K562 (cell line): ENCODE measurements at regions not wholly inside any gene's neighbourhood (a gene's known extent, or its start where the extent isn't known, plus 50 kb on each side); places are given as distances from the start of the nearest gene placed in this dataset.
A peak's percentile ranks its signal among the peaks of the same experiment; 100 is the strongest.

Experiments
- ATAC-seq: fragments of 200-7000 bp; cut with Tn5 transposase; 3 replicates; pipeline ENCODE4 v1.9.1; 2020; ENCODE audit warnings: moderate library complexity
- BruUV-seq: library from RNA; stranded (reverse); fragments of 400-500 nt; replicated peaks from 2 replicates; lab custom pipeline; 2021; lab: Mats Ljungman, UMichigan
- CTCF ChIA-PET: fragments of 300-600 bp; formaldehyde crosslinking; extraction: SDS; loops from one replicate; lab custom pipeline; 2021; ENCODE audit warnings: low intra/inter-chr PET ratio; lab: Yijun Ruan, JAX
- POLR2A ChIA-PET: fragments of 300-600, 350-650 bp; sonication (Branson Sonifier 250); formaldehyde crosslinking; extraction: SDS; loops from one replicate; lab custom pipeline; 2021; ENCODE audit warnings: antibody characterized with exemption, inconsistent platforms; lab: Yijun Ruan, JAX
- DNase-seq, 4 experiments: peaks; one replicate each; pipeline versions ENCODE4 v3.0.0 to v3.0.0-alpha.2; 2011 to 2018; ENCODE audit warnings: low spot score in 3 of 4, mixed read lengths in 3 of 4; ENCODE audit errors: extremely low read depth in 1 of 4
- FAIRE-seq: peaks from 2 replicates; lab custom pipeline; 2011; peaks lifted over from hg19 to GRCh38; lab: Jason Lieb, UNC
- H2AFZ ChIP-seq: 2 replicates; pipeline ENCODE4 v1.6.0; 2011; ENCODE audit warnings: low read depth, low read length, control low read depth, inconsistent platforms
- H3K27ac ChIP-seq: fragments of 200-600 bp; 3 replicates; pipeline ENCODE4 v1.8.0; 2011; ENCODE audit warnings: low read depth, mild to moderate bottlenecking, control low read depth, inconsistent platforms, low read length, moderate library complexity, mixed read lengths; ENCODE audit errors: extremely low read depth
- H3K27me3 ChIP-seq, 2 experiments: fragments of 300-600 bp in 1 of 2; 2 replicates in 1 of 2; 3 replicates in 1 of 2; pipeline versions ENCODE4 v1.6.0 to v1.8.0; 2011; ENCODE audit warnings: inconsistent platforms in 2 of 2, low read length in 2 of 2, mild to moderate bottlenecking in 1 of 2, mixed read lengths in 1 of 2, moderate library complexity in 1 of 2; ENCODE audit not compliant: control insufficient read depth in 2 of 2, insufficient read depth in 2 of 2
- H3K36me3 ChIP-seq: fragments of 300-600 bp; 3 replicates; pipeline ENCODE4 v1.8.0; 2011; ENCODE audit warnings: mild to moderate bottlenecking, low read length, inconsistent platforms; ENCODE audit not compliant: control insufficient read depth, insufficient read depth
- H3K4me1 ChIP-seq, 2 experiments: fragments of 200-600 bp in 1 of 2; replicated peaks in 1 of 2; 2 replicates in 1 of 2; 3 replicates in 1 of 2; pipeline versions ENCODE4 v1.5.1 to v1.8.0; 2011; ENCODE audit warnings: inconsistent platforms in 2 of 2, low read length in 2 of 2, mild to moderate bottlenecking in 1 of 2, mixed read lengths in 1 of 2, moderate library complexity in 1 of 2; ENCODE audit not compliant: control insufficient read depth in 2 of 2, insufficient read depth in 2 of 2
- H3K4me2 ChIP-seq: 2 replicates; pipeline ENCODE4 v1.6.1; 2011; ENCODE audit warnings: low read length, control low read depth, inconsistent platforms, mixed read lengths; ENCODE audit not compliant: insufficient read depth
- H3K4me3 ChIP-seq: fragments of 200-600 bp; sonication (generic), shearing (Covaris generic); 2 replicates; pipeline ENCODE4 v1.5.1; 2016; ENCODE audit warnings: control low read depth, inconsistent platforms
- H3K79me2 ChIP-seq: fragments of 200-600 bp; 3 replicates; pipeline ENCODE4 v1.8.0; 2011; ENCODE audit warnings: low read length, inconsistent platforms; ENCODE audit not compliant: control insufficient read depth, insufficient read depth
- H3K9ac ChIP-seq, 2 experiments: 2 replicates each; pipeline versions ENCODE4 v1.6.0 to v1.6.1; 2011; ENCODE audit warnings: low read depth in 2 of 2, low read length in 2 of 2, control low read depth in 1 of 2, inconsistent platforms in 1 of 2, mild to moderate bottlenecking in 1 of 2, mixed read lengths in 1 of 2; ENCODE audit not compliant: insufficient read depth in 1 of 2
- H3K9me1 ChIP-seq: one replicate; pipeline ENCODE4 v1.6.0; 2011; ENCODE audit warnings: inconsistent platforms, mild to moderate bottlenecking, low read length, moderate library complexity; ENCODE audit not compliant: control insufficient read depth, insufficient read depth
- H3K9me3 ChIP-seq: replicated peaks from 2 replicates; pipeline ENCODE4 v1.5.1; 2011; ENCODE audit warnings: low read depth, low read length, inconsistent platforms; ENCODE audit not compliant: control insufficient read depth, insufficient read depth
- H4K20me1 ChIP-seq: replicated peaks from 2 replicates; pipeline ENCODE4 v1.6.1; 2011; ENCODE audit warnings: low read length, inconsistent platforms, mixed read lengths; ENCODE audit not compliant: control insufficient read depth, insufficient read depth
- CHD2 ChIP-seq: IDR thresholded peaks from 2 replicates; pipeline ENCODE4 v1.6.1; 2011; ENCODE audit warnings: low read depth, low read length
- ESRRB ChIP-seq: fragments of 250-450 bp; sonication (Bioruptor Pico); IDR thresholded peaks from 2 replicates; pipeline ENCODE4 v1.5.0; 2020; ENCODE audit warnings: mild to moderate bottlenecking, moderate library complexity, borderline replicate concordance
- NFXL1 ChIP-seq: fragments of 450-650 bp; formaldehyde crosslinking; IDR thresholded peaks from 2 replicates; pipeline ENCODE4 v1.4.0; 2021; ENCODE audit warnings: mild to moderate bottlenecking
- RBM25 ChIP-seq: fragments of 200-400 bp; formaldehyde crosslinking; IDR thresholded peaks from 2 replicates; pipeline ENCODE4 v1.6.1; 2018; ENCODE audit warnings: low read length, low read depth, moderate library complexity; ENCODE audit not compliant: severe bottlenecking
- SETDB1 ChIP-seq: IDR thresholded peaks from one replicate; pipeline ENCODE4 v1.6.1; 2012; ENCODE audit warnings: low read length, control low read depth, inconsistent platforms
- SRSF9 ChIP-seq: fragments of 200-400 bp; formaldehyde crosslinking; IDR thresholded peaks from 2 replicates; pipeline ENCODE4 v1.6.1; 2017; ENCODE audit warnings: low read depth, low read length, borderline replicate concordance
- ZNF347 ChIP-seq: fragments of 450-650 bp; formaldehyde crosslinking; IDR thresholded peaks from 2 replicates; pipeline ENCODE4 v1.4.0; 2020; ENCODE audit warnings: low read depth, mild to moderate bottlenecking, moderate library complexity
- ZNF561 ChIP-seq: fragments of 450-650 bp; formaldehyde crosslinking; conservative IDR thresholded peaks from 2 replicates; pipeline ENCODE4 v1.4.0; 2020; ENCODE audit warnings: mild to moderate bottlenecking, moderate library complexity
- ZNF785 ChIP-seq: fragments of 250-450 bp; sonication (Bioruptor Pico); IDR thresholded peaks from 2 replicates; pipeline ENCODE4 v1.4.0; 2020; ENCODE audit warnings: mild to moderate bottlenecking
- WGBS: fragments of 100-300 bp; shearing (Covaris generic); methylation state at CpG from one replicate; pipeline ENCODE4 v1.1.6; 2016; ENCODE audit warnings: low coverage, mixed read lengths; ENCODE audit not compliant: insufficient coverage; ENCODE audit errors: missing lambda C conversion rate; 5-methylcytosine and 5-hydroxymethylcytosine counted together
- in situ Hi-C: fragments of 300-500 bp; cut with MboI; formaldehyde crosslinking; loops from 4 replicates; pipeline ENCODE4 v1.15.0; 2018; ENCODE audit warnings: inconsistent platforms, mixed read lengths
- intact Hi-C: fragments of 100-400 bp; cut with micrococcal nuclease; formaldehyde crosslinking; loops from 2 replicates; pipeline ENCODE4 v1.14.2; 2022
- TF ChIP-seq, protein P1 (sequence below): fragments of 250-450 bp; sonication (Bioruptor Pico); IDR thresholded peaks from 2 replicates; pipeline ENCODE4 v1.5.0; 2022; ENCODE audit warnings: mild to moderate bottlenecking
- TF ChIP-seq, protein P2 (sequence below), 2 experiments: IDR thresholded peaks in 1 of 2; conservative IDR thresholded peaks in 1 of 2; 2 replicates each; pipeline ENCODE4 v1.6.1; 2016; ENCODE audit warnings: low read depth in 2 of 2, mild to moderate bottlenecking in 1 of 2, missing compliant biosample characterization in 1 of 2, missing genetic modification characterization in 1 of 2, moderate library complexity in 1 of 2

- WGBS: 0% methylated on average over 11 of the region's 11 CpGs
- no peaks in the 10 kb centered on the region for H3K9me1 ChIP-seq
- TF ChIP-seq RBM25: peak; percentile 40
- TF ChIP-seq, protein P1, sequence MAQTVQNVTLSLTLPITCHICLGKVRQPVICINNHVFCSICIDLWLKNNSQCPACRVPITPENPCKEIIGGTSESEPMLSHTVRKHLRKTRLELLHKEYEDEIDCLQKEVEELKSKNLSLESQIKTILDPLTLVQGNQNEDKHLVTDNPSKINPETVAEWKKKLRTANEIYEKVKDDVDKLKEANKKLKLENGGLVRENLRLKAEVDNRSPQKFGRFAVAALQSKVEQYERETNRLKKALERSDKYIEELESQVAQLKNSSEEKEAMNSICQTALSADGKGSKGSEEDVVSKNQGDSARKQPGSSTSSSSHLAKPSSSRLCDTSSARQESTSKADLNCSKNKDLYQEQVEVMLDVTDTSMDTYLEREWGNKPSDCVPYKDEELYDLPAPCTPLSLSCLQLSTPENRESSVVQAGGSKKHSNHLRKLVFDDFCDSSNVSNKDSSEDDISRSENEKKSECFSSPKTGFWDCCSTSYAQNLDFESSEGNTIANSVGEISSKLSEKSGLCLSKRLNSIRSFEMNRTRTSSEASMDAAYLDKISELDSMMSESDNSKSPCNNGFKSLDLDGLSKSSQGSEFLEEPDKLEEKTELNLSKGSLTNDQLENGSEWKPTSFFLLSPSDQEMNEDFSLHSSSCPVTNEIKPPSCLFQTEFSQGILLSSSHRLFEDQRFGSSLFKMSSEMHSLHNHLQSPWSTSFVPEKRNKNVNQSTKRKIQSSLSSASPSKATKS (CRISPR knock-in tag): no peak
- no peaks in the 10 kb centered on the region for H3K36me3 ChIP-seq
- H3K27ac ChIP-seq: no peak overlapping the region
- no TSS peak for BruUV-seq
- H3K9ac ChIP-seq: no peak overlapping the region
- ATAC-seq: no peak
- no peak for DNase-seq
- CTCF ChIA-PET: no interaction called here
- H3K79me2 ChIP-seq: no peaks in the 10 kb centered on the region
- no peak overlapping the region for H3K4me3 ChIP-seq
- intact Hi-C loops: no loop called here
- in situ Hi-C loops: no loop called here
- H4K20me1 ChIP-seq: no peaks in the 10 kb centered on the region; the same call in 1 of the 2 replicates
- no peaks in the 10 kb centered on the region for H3K4me1 ChIP-seq
- no peak overlapping the region for H2AFZ ChIP-seq
- H3K4me2 ChIP-seq: no peak overlapping the region
- no peaks in the 10 kb centered on the region for H3K9me3 ChIP-seq
- peaks cover 9 to 60% of the 10 kb centered on the region in 2 experiments for H3K27me3 ChIP-seq
- no peak for FAIRE-seq
- POLR2A ChIA-PET: interaction anchor here (0.9 kb wide), 1 partner anchor 8 kb away, joined by 4 read pairs; no protein-coding TSS in a partner anchor
Measured at GRCh38 chr2:15786003-15786654, 154.2 kb upstream of the MYCN start.

DNA sequence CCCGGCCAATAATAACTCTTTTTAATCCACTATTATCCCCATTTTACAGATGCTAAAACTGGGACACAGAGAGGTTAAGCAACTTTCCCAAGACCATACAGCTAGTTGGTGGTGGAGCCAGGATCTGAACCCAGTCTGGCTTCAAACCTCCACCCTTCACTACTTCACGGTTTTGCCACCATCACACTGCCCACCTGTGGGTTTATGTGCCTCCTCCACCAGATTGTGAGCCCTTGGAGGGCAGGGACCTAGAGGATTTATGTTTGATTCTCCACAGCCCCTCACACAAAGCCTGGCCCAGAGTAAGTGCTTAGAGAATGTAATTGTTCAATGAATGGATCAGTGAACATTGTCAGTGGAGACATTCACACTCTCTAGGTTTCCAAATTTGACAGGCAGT lies 153.4 kb upstream of the MYCN start:
- Histone ChIP-seq H3K79me2 (no peaks in the 10 kb centered on the region), H3K9me3 (no peaks in the 10 kb centered on the region), H3K9me1 (no peaks in the 10 kb centered on the region), H3K4me1 (no peaks in the 10 kb centered on the region), H3K27me3 (peaks cover 9 to 54% of the 10 kb centered on the region in 2 experiments), H4K20me1 (no peaks in the 10 kb centered on the region), H3K4me3 (no peak overlapping the region), H3K27ac (no peak overlapping the region), H3K9ac (no peak overlapping the region), H3K36me3 (no peaks in the 10 kb centered on the region), H3K4me2 (no peak overlapping the region), H2AFZ (no peak overlapping the region)
- FAIRE-seq (no peak), DNase-seq (no peak), ATAC-seq (no peak)
- ChIA-PET POLR2A (interaction anchor here (0.9 kb wide), 1 partner anchor 8 kb away, joined by 4 read pairs; no protein-coding TSS in a partner anchor), CTCF (no interaction called here)
- in situ Hi-C loops: no loop called here
- intact Hi-C loops: no loop called here
- BruUV-seq: no TSS peak
- WGBS: 3% methylated on average over 2 of the region's 2 CpGs
- no peak for TF ChIP-seq NFXL1
- TF ChIP-seq ESRRB (CRISPR knock-in tag): no peak
- no peak for TF ChIP-seq SETDB1
- TF ChIP-seq SRSF9: no peak
- no peak for TF ChIP-seq CHD2
- TF ChIP-seq ZNF785 (CRISPR knock-in tag): no peak
- TF ChIP-seq, protein P2, sequence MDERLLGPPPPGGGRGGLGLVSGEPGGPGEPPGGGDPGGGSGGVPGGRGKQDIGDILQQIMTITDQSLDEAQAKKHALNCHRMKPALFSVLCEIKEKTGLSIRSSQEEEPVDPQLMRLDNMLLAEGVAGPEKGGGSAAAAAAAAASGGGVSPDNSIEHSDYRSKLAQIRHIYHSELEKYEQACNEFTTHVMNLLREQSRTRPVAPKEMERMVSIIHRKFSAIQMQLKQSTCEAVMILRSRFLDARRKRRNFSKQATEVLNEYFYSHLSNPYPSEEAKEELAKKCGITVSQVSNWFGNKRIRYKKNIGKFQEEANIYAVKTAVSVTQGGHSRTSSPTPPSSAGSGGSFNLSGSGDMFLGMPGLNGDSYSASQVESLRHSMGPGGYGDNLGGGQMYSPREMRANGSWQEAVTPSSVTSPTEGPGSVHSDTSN (CRISPR knock-in tag; IDR thresholded peaks at IDR 0.05; ENCODE audit: low read depth): no peak
- TF ChIP-seq, protein P2 (tag; conservative IDR thresholded peaks at IDR 0.05; ENCODE audit: low read depth): no peak
- no peak for TF ChIP-seq ZNF561
- no peak for TF ChIP-seq ZNF347 (CRISPR knock-in tag)
